GM12892 (cell line): ENCODE measurements at regions not wholly inside any gene's neighbourhood (a gene's known extent, or its start where the extent isn't known, plus 50 kb on each side); places are given as distances from the start of the nearest gene placed in this dataset.

Experiments used
- POLR2A ChIP-seq: IDR thresholded peaks from 2 replicates; pipeline ENCODE4 v1.6.1; 2011; ENCODE audit warnings: low read depth, low read length, control low read depth
- POLR2AphosphoS5 ChIP-seq: IDR thresholded peaks from 2 replicates; pipeline ENCODE4 v1.6.1; 2011; ENCODE audit warnings: low read depth, low read length, control low read depth

DNA sequence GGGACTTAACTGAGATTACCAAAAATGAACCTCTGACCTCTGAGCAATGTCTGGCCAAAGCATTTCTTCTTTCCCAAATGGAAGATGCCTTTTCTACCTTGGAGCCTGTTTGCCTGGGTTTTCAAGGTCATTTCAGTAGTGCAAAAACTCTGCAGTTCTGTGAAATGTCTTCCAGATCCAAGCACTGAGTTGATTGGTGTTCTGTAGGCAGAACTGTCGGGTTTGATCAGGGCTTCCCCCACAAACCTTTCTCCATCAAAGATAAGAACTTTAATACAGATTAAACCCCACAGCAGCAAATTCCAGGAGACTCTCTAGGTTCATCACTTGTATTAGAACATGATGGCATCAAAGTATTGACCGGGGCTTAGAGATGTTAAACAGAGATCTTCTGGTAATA, 192.7 kb upstream of the TOPAZ1 start:
- TF ChIP-seq POLR2AphosphoS5 (no peak), POLR2A (no peak)
